CD1c-positive myeloid dendritic cell (primary cell): ENCODE measurements at regions not wholly inside any gene's neighbourhood (a gene's known extent, or its start where the extent isn't known, plus 50 kb on each side); places are given as distances from the start of the nearest gene placed in this dataset.

Source experiments
- DNase-seq: peaks from one replicate; pipeline ENCODE4 v3.0.0-alpha.2; 2016; ENCODE audit errors: extremely low spot score

- DNase-seq = no peak
These were observed 247.0 kb upstream of the MKI67 start for GRCh38 chr10:128373071-128373749.

- DNase-seq = no peak
These were observed 247.6 kb upstream of the MKI67 start for GRCh38 chr10:128373831-128374230.

DNA sequence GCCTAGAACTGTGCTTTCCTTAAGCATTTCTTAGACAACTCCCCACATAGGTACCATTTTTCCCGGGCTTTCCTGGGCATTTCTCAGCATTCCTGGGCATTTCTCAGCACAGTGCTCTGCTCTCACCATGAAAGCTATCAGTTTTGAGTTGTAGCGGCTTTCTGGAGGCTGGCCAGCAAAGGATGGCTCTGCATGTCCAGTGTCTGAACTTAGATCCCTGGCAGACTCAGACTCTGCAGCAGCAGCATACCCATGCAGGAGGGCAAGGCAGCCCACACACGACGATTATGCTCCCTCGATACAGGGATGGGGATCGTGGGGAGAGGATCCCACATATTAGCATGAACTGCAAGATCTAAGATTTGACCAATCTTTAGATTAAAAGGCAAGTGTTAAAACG is 248.9 kb upstream of the MKI67 start:
- no peak for DNase-seq

DNA sequence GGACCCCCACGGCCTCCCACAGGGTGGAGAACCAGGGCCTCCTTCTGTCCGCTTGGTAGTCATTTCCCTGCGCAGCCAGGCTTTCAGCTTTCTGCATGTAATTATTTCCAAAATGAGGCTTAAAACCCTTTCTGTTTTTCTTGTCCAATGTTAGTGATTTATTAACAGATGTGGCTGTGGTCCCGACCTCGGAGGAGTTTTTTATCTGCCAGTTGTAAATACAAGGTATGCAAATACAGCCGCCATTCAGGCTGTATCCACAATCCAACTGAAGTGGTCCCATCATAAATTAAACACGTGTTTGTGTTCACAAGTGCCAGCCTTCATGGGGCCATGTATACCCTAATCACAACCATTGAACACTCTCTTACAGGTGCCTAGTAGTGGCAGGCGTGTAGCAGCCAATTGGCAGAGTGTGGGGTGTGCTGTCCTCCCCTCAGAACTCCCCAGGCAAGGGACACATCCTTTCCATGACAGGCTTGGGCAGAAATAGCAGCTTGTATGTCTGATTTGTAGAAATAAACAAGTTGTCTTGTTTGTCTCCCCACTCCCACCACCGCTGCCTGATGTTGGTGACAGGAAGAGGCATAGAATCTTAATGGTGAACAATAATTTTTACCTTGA is 251.3 kb upstream of the MKI67 start:
- no peak for DNase-seq

DNA sequence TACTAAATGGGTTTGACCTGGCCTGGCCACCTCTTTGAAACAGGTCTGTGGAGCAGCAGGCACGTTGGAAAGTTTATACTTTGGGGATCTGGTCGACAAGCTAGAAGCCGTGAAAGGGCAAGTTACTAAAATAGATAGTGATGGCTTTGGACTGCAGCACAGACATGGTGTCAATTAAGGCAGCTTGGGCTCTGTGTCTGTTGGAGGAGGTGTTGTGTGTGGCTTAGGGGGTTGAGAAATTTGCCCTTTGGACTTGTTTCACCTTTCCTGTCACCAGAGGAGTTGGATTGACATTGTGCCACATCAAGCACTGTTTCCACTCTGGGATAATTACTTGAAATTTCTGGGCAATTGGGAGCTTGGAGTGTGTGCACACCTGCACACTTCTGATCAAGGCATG is 251.8 kb upstream of the MKI67 start:
- no peak for DNase-seq

- DNase-seq = no peak
These were observed 254.7 kb upstream of the MKI67 start for GRCh38 chr10:128380946-128381345.

GRCh38 chr10:128382225-128382624 is 256.0 kb upstream of the MKI67 start:
- DNase-seq = no peak

- DNase-seq = no peak
These were observed 258.6 kb upstream of the MKI67 start for GRCh38 chr10:128384831-128385230.

DNA sequence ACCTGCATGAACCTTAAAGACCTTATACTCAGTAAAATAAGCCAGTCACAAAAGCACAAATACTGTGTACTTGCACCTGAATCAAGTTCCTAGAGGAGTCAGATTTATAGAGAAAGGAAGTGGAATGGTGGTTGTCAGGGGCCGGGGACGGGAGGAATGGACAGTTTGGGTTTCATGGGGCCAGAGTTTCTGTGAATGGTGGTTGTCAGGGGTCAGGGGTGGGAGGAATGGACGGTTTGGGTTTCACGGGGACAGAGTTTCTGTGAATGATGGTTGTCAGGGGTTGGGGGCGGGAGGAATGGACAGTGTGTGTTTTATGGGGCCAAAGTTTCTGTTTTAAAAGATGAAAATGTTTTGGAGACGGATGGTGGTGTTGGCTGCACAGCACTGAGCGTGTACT is 260.0 kb upstream of the MKI67 start:
- no peak for DNase-seq

DNA sequence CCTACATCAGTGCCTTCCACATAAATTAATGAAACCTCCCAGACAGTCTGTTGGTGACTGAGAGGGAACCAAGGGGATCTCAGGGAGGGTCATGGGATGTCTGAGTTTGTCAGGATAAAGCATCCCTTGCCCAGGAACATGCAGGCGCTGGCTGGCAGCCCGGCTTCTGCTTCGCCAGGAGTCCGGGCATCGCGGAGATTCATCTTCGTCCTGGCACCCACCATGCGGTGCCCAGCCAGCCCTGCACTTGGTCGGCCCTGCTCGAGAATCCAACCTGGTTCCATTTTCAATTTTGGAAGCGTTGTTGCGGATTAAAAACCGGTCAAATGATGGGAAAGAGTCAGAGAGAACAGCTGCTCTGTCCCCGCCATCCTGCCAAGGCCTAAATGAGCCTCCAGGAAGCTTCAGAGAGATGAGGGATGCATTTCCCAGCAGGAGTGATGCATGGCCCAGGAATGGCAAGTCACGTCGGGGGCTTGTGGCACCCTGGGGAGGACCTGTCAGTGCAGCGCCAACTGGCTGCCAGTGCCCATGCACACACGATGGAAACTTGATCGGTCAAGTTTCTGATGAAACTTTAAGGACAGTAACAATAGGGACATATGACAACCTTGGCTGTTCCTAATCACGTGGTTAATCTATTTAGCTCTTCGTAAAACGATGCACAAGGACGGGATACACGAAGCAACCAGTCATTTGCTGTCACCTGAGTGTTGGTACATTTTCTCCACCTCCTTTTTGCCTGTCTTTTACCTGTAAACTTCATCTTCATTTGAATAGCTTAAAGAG is 260.8 kb upstream of the MKI67 start:
- DNase-seq = no peak

DNA sequence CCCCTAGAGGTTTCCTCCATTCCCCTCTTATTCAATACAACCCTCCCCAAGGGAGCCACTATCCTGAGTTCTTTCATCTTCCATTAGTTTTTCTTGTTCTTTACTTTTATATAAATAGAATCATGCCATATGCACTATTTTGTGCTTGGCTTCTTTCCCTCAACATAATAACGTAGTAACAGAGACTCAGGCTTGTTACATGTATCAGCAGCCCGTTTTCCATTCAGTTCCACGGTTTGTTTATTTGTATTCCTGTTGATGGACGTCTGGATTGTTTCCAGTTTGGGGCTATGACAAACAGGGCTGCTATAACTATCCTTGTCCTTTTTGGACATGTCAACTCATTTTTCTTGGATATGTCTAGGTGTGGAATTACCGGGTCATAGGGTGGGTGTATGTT is 264.4 kb upstream of the MKI67 start:
- no peak for DNase-seq

- DNase-seq = no peak
These were observed 267.3 kb upstream of the MKI67 start for GRCh38 chr10:128393546-128393945.

DNA sequence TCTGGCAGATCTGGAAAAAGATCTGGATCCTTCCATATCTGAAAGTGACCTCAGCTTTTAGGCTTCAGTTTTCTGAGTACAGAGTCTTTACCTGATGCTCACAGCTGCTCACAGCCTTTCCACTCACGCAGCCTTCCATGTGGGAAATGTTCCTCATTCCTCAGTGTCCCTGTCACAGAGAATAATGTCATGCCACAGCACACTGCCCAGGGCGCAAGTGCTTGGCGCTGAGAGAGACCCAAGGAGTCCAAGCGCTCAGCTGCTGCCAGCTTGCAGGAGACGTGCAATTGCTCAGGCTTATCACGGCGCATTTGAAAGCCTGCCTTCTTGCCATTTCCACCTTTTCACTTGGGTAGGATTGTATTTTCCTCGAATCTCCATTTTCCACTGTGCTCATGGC is 271.9 kb upstream of the MKI67 start:
- DNase-seq = no peak

- no peak for DNase-seq
These were observed 272.8 kb upstream of the MKI67 start for GRCh38 chr10:128398999-128399398.

- no peak for DNase-seq
These were observed 274.3 kb upstream of the MKI67 start for GRCh38 chr10:128400564-128400963.

DNA sequence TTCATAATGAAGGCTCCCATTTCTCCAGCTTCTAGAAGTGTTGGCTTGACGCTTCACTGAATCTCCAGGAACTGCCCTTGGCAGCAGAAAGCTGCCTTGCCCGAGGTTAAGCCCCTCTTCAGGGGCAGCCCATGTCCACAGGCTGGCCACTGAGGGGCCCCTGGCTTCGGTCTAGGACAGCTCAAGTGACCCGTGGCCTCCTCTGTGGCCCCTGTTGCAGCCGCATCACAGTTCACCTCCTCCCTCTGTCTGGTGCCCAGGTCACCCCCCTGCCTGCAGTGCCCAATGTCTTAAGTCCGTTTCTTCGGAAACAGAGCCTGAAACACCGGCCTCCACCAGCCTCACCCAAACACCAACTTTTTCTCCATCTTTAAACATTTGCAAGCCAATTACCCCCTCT is 279.2 kb upstream of the MKI67 start:
- DNase-seq = no peak

DNA sequence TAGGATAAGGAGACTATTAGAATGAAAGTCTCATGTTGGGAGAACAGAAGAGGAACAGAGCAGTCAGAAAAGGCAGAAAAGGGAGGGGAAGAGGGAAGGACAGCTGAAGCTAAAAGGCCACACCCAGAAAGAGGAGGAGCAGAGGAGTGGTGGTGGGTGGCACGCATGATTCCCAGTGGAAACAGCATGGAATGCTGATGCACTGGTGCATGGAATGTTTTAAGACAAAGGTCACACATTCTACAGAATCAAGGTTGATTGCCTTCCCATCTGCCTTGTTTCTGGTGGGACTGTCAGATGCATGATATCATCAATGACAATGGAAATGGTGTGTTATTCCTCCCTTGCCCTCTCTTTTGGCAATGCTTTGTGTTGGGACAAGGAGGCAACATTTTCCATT is 285.4 kb upstream of the MKI67 start:
- no peak for DNase-seq

GRCh38 chr10:128414568-128414967 is 288.3 kb upstream of the MKI67 start:
- DNase-seq = no peak

GRCh38 chr10:128416231-128416630 is 290.0 kb upstream of the MKI67 start:
- no peak for DNase-seq

GRCh38 chr10:128417826-128418225 is 291.6 kb upstream of the MKI67 start:
- DNase-seq = no peak

- DNase-seq = no peak
These were observed 292.6 kb upstream of the MKI67 start for GRCh38 chr10:128418819-128419218.

GRCh38 chr10:128419466-128420019 is 293.3 kb upstream of the MKI67 start:
- DNase-seq = no peak

GRCh38 chr10:128420623-128421022 is 294.4 kb upstream of the MKI67 start:
- DNase-seq = no peak
